ENCODE measurements at regions not wholly inside any gene's neighbourhood (a gene's known extent, or its start where the extent isn't known, plus 50 kb on each side); places are given as distances from the start of the nearest gene placed in this dataset.

- TF ChIP-seq CTCF (conservative IDR thresholded peaks at IDR 0.05; ENCODE audit: low read length) (no peak), EZH2phosphoT487 (IDR thresholded peaks at IDR 0.05; ENCODE audit: borderline replicate concordance, low read depth, low read length) (no peak)
These were observed 450.7 kb downstream of the EFNA5 start for GRCh38 chr5:107219993-107220392.
